ENCODE measurements at regions not wholly inside any gene's neighbourhood (a gene's known extent, or its start where the extent isn't known, plus 50 kb on each side); places are given as distances from the start of the nearest gene placed in this dataset.
"Not testable (repeated sequence)": the region's sequence is repeated elsewhere in the genome, so short reads cannot be mapped to it uniquely, and the experiment has no call there.

DNA sequence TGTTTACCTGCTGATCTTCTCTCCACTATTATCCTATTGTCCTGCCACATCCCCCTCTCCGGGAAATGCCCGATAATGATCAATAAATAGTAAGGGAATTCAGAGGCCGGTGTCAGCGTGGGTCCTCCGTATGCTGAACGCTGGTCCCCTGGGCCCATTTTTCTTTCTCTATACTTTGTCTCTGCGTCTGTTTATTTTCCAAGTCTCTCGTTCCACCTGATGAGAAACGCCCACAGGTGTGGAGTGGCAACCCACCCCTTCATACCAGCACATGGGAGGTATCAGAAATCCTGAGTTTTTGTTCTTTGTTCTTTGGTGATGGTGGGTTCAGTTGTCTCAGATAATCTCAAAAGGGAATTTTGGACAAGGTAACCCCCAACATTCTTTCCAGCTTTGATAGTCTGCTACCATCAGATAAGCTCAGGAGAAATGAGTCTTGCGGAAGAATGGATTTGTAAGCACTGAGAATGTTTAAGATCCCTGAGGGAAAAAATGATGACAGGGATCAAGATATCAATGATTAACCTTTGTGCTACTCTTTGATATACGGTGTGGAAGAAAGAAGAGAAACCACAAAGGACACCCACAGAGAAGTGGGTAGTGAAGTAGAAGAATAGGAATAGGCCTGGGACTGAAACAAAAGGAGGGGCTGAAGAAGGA is 117.9 kb downstream of the CEP44 start:
- Histone ChIP-seq H3K4me2 (ENCODE audit: low read length) (peak overlapping the region; percentile 58), H3K9me2 (replicated peaks; ENCODE audit: low read length) (no peaks in the 10 kb centered on the region), H3K36me3 (ENCODE audit: low read depth, low read length) (no peaks in the 10 kb centered on the region), H3K27me3 (ENCODE audit: low read length) (no peaks in the 10 kb centered on the region), H2AFZ (ENCODE audit: low read length) (no peak overlapping the region), H3K79me2 (ENCODE audit: low read length) (no peaks in the 10 kb centered on the region), H3K9me3 (ENCODE audit: low read length) (no peaks in the 10 kb centered on the region), H3K9ac (ENCODE audit: low read length) (no peak overlapping the region; the same call in 1 of the 2 replicates), H3K4me3 (ENCODE audit: low read length) (no peak overlapping the region), H4K20me1 (ENCODE audit: low read length) (no peaks in the 10 kb centered on the region), H3K4me1 (ENCODE audit: insufficient read depth, low read length) (peaks cover 43% of the 10 kb centered on the region), H3K27ac (ENCODE audit: low read length) (peak overlapping the region; percentile 79), H3F3A (ENCODE audit: low read length, unreplicated experiment) (no peaks in the 10 kb centered on the region)
- no peak for TF ChIP-seq EZH2 (IDR thresholded peaks at IDR 0.05; ENCODE audit: low read length, unreplicated experiment)
- no peak for TF ChIP-seq EZH2phosphoT487 (IDR thresholded peaks at IDR 0.05; ENCODE audit: borderline replicate concordance, low read length)
- TF ChIP-seq, protein P1, sequence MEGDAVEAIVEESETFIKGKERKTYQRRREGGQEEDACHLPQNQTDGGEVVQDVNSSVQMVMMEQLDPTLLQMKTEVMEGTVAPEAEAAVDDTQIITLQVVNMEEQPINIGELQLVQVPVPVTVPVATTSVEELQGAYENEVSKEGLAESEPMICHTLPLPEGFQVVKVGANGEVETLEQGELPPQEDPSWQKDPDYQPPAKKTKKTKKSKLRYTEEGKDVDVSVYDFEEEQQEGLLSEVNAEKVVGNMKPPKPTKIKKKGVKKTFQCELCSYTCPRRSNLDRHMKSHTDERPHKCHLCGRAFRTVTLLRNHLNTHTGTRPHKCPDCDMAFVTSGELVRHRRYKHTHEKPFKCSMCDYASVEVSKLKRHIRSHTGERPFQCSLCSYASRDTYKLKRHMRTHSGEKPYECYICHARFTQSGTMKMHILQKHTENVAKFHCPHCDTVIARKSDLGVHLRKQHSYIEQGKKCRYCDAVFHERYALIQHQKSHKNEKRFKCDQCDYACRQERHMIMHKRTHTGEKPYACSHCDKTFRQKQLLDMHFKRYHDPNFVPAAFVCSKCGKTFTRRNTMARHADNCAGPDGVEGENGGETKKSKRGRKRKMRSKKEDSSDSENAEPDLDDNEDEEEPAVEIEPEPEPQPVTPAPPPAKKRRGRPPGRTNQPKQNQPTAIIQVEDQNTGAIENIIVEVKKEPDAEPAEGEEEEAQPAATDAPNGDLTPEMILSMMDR (conservative IDR thresholded peaks at IDR 0.05; ENCODE audit: low read depth, low read length) = no peak
- DNase-seq = peak; percentile 28
- no TSS peak for BruUV-seq (replicated peaks)
- ChIA-PET POLR2A (ENCODE audit: unreplicated experiment) (no interaction called here), CTCF (no interaction called here)
- intact Hi-C loops (cut with micrococcal nuclease) = loop anchor here (5.0 kb wide), 1 partner anchor 34 kb away; no protein-coding TSS in a partner anchor
- no peak for ATAC-seq

DNA sequence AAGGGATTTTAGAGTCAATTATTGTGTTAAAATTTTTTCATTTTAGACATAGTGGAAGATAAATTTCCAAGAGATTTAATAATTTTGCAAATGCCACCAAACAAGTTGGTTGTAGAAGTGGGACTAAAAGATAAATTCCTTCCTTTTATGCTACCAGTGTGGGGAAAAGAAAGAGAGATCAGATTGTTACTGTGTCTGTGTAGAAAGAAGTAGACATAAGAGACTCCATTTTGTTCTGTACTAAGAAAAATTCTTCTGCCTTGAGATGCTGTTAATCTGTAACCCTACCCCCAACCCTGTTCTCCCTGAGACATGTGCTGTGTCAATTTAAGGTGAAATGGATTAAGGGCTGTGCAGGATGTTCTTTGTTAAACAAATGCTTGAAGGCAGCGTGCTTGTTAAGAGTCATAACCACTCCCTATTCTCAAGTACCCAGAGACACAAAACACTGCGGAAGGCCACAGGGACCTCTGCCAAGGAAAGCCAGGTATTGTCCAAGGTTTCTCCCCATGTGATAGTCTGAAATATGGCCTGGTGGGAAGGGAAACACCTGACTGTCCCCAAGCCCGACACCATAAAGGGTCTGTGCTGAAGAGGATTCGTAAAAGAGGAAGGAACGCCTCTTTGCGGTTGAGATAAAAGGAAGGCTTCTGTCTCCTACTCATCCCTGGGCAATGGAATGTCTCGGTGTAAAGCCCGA is 117.0 kb downstream of the CEP44 start:
- H3K9me3 ChIP-seq (ENCODE audit: low read length); H2AFZ ChIP-seq (ENCODE audit: low read length); CTCF ChIA-PET; H3K4me3 ChIP-seq (ENCODE audit: low read length); H3K36me3 ChIP-seq (ENCODE audit: low read depth, low read length); H3K79me2 ChIP-seq (ENCODE audit: low read length); BruUV-seq (replicated peaks); H4K20me1 ChIP-seq (ENCODE audit: low read length); H3K27me3 ChIP-seq (ENCODE audit: low read length); H3K4me2 ChIP-seq (ENCODE audit: low read length); H3K9ac ChIP-seq (ENCODE audit: low read length); ATAC-seq; H3K9me2 ChIP-seq (replicated peaks; ENCODE audit: low read length); H3F3A ChIP-seq (ENCODE audit: low read length, unreplicated experiment); POLR2A ChIA-PET (ENCODE audit: unreplicated experiment): not testable (repeated sequence)
- H3K27ac ChIP-seq (ENCODE audit: low read length) = peak overlapping the region; percentile 79
- peaks cover 36% of the 10 kb centered on the region for H3K4me1 ChIP-seq (ENCODE audit: insufficient read depth, low read length)
- intact Hi-C loops (cut with micrococcal nuclease) = loop anchor here (5.0 kb wide), 1 partner anchor 33 kb away; no protein-coding TSS in a partner anchor
- peak; percentile 51 for DNase-seq

DNA sequence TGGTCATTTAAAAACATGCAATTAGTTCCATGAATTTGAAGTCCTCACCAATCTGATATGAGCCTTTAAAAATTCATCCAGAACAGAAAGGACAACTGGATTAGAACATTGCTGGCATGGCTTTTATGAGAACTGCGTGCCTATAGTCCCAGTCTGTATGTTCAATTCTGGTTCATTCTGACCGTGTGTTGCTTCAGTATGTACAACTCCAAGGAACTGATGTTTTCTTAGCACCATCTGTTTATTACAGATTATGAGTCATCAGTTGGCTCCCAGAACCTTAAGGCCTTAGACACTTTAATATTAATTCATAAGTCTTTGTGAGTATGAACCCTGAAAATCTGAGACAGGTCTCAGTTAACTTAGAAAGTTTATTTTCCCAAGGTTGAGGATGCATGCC is 115.0 kb downstream of the CEP44 start:
- no peak overlapping the region for H3K4me2 ChIP-seq (ENCODE audit: low read length)
- intact Hi-C loops (cut with micrococcal nuclease) = no loop called here
- no peaks in the 10 kb centered on the region for H3F3A ChIP-seq (ENCODE audit: low read length, unreplicated experiment)
- no peaks in the 10 kb centered on the region for H3K27me3 ChIP-seq (ENCODE audit: low read length)
- peak; percentile 75 for ATAC-seq
- peaks cover 48% of the 10 kb centered on the region for H3K4me1 ChIP-seq (ENCODE audit: insufficient read depth, low read length)
- POLR2A ChIA-PET (ENCODE audit: unreplicated experiment) = interaction anchor here (0.7 kb wide), 1 partner anchor 59 kb away, joined by 4 read pairs; no protein-coding TSS in a partner anchor
- DNase-seq = peak; percentile 69
- H3K27ac ChIP-seq (ENCODE audit: low read length) = peak overlapping the region; percentile 32
- H3K9me2 ChIP-seq (replicated peaks; ENCODE audit: low read length) = no peaks in the 10 kb centered on the region
- no peaks in the 10 kb centered on the region for H3K36me3 ChIP-seq (ENCODE audit: low read depth, low read length)
- CTCF ChIA-PET = no interaction called here
- H3K4me3 ChIP-seq (ENCODE audit: low read length) = no peak overlapping the region
- H2AFZ ChIP-seq (ENCODE audit: low read length) = no peak overlapping the region
- no peak for TF ChIP-seq EZH2phosphoT487 (IDR thresholded peaks at IDR 0.05; ENCODE audit: borderline replicate concordance, low read length)
- no TSS peak for BruUV-seq (replicated peaks)
- H4K20me1 ChIP-seq (ENCODE audit: low read length) = no peaks in the 10 kb centered on the region
- H3K79me2 ChIP-seq (ENCODE audit: low read length) = no peaks in the 10 kb centered on the region
- no peaks in the 10 kb centered on the region for H3K9me3 ChIP-seq (ENCODE audit: low read length)
- no peak overlapping the region for H3K9ac ChIP-seq (ENCODE audit: low read length)

Measured in PC-3 (cell line).